CD4-positive, alpha-beta memory T cell (primary cell): ENCODE measurements at regions not wholly inside any gene's neighbourhood (a gene's known extent, or its start where the extent isn't known, plus 50 kb on each side); places are given as distances from the start of the nearest gene placed in this dataset.

Experiments
- CTCF ChIA-PET: fragments of 350-600 bp; sonication (Branson Sonifier 250); formaldehyde crosslinking; loops from one replicate; lab custom pipeline; 2021; ENCODE audit warnings: inconsistent platforms; ENCODE audit not compliant: partially characterized antibody; lab: Charles Lee
- POLR2A ChIA-PET: fragments of 350-600 bp; sonication (Branson Sonifier 250); formaldehyde crosslinking; loops from one replicate; lab custom pipeline; 2021; ENCODE audit not compliant: partially characterized antibody; lab: Charles Lee
- DNase-seq, 5 donors: peaks; one replicate each; pipeline versions ENCODE4 v3.0.0 to v3.0.0-alpha.2; 2020 to 2022; ENCODE audit warnings: mixed read lengths in 1 of 5
- H3K27ac ChIP-seq: one replicate; pipeline ENCODE4 v1.7.0; 2013; ENCODE audit warnings: low read depth, low read length
- H3K27me3 ChIP-seq: 2 replicates; pipeline ENCODE4 v1.7.0; 2013; ENCODE audit warnings: mild to moderate bottlenecking, low read length, moderate library complexity; ENCODE audit not compliant: insufficient read depth
- H3K36me3 ChIP-seq: 2 replicates; pipeline ENCODE4 v1.7.0; 2013; ENCODE audit warnings: mild to moderate bottlenecking, low read length, moderate library complexity; ENCODE audit not compliant: insufficient read depth
- H3K4me1 ChIP-seq: 2 replicates; pipeline ENCODE4 v1.7.0; 2013; ENCODE audit warnings: mild to moderate bottlenecking, low read length, moderate library complexity; ENCODE audit not compliant: insufficient read depth
- H3K4me3 ChIP-seq, 2 donors: one replicate each; pipeline ENCODE4 v1.7.0; 2013; ENCODE audit warnings: low read length in 2 of 2, mild to moderate bottlenecking in 1 of 2
- H3K9me3 ChIP-seq, 2 donors: one replicate each; pipeline ENCODE4 v1.7.0; 2013; ENCODE audit warnings: low read length in 2 of 2, control low read depth in 1 of 2; ENCODE audit not compliant: control insufficient read depth in 1 of 2
- H3K27ac Mint-ChIP-seq, 7 donors: one replicate each; pipeline ENCODE4 v1.8.0; 2020 to 2021; ENCODE audit warnings: mixed read lengths in 7 of 7, mild to moderate bottlenecking in 6 of 7, inconsistent platforms in 3 of 7, moderate library complexity in 3 of 7
- H3K27me3 Mint-ChIP-seq, 2 donors: one replicate each; pipeline ENCODE4 v1.8.0; 2020 to 2021; ENCODE audit warnings: mixed read lengths in 2 of 2
- H3K36me3 Mint-ChIP-seq, 2 donors: one replicate each; pipeline ENCODE4 v1.8.0; 2020 to 2021; ENCODE audit warnings: mixed read lengths in 2 of 2, inconsistent platforms in 1 of 2, mild to moderate bottlenecking in 1 of 2
- H3K4me1 Mint-ChIP-seq, 4 donors: one replicate each; pipeline ENCODE4 v1.8.0; 2020 to 2021; ENCODE audit warnings: mixed read lengths in 4 of 4, mild to moderate bottlenecking in 1 of 4
- H3K4me3 Mint-ChIP-seq, 8 donors: one replicate each; pipeline ENCODE4 v1.8.0; 2020 to 2021; ENCODE audit warnings: mixed read lengths in 8 of 8, mild to moderate bottlenecking in 7 of 8, moderate library complexity in 6 of 8, inconsistent platforms in 3 of 8
- H3K9me3 Mint-ChIP-seq, 8 donors: one replicate each; pipeline ENCODE4 v1.8.0; 2020 to 2021; ENCODE audit warnings: mixed read lengths in 8 of 8, mild to moderate bottlenecking in 5 of 8, inconsistent platforms in 3 of 8, moderate library complexity in 1 of 8
- intact Hi-C: fragments of 100-400 bp; cut with micrococcal nuclease; formaldehyde crosslinking; loops from one replicate; pipeline ENCODE4 v1.15.1; 2023

DNA sequence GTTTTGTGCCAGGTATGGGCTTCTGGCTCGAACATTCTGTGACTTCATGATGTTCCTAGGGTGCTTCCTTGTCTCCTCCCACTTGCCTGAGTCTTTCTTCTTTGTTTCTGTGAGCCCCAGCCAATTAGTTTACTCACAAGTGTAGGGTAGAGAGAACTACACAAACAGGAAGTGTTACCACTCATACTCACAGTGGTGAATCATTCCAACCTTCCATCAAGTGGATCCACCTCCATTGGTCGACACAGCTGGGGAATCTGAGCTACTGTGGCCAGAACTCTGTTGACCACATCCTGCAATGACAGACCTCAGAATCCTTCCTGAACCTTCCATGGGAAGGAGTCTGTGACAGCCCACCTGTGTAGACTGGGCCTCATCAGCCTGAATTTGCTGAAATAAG lies 76.8 kb downstream of the UNC5CL start:
- intact Hi-C loops = no loop called here
- Histone ChIP-seq H3K27ac (no peak overlapping the region), H3K36me3 (no peaks in the 10 kb centered on the region), H3K9me3 (no peaks in the 10 kb centered on the region), H3K4me1 (no peaks in the 10 kb centered on the region), H3K4me3 (no peak overlapping the region), H3K27me3 (no peaks in the 10 kb centered on the region)
- Mint-ChIP-seq H3K36me3 (no peaks in the 10 kb centered on the region), H3K4me3 (no peak overlapping the region), H3K9me3 (no peaks in the 10 kb centered on the region), H3K27ac (no peak overlapping the region), H3K27me3 (no peaks in the 10 kb centered on the region), H3K4me1 (peaks cover 0 to 4% (median 2%) of the 10 kb centered on the region in 4 donors)
- ChIA-PET CTCF (interaction anchor here (1.2 kb wide), 1 partner anchor 9 kb away, joined by 3 read pairs; no protein-coding TSS in a partner anchor), POLR2A (no interaction called here)
- DNase-seq = no peak

DNA sequence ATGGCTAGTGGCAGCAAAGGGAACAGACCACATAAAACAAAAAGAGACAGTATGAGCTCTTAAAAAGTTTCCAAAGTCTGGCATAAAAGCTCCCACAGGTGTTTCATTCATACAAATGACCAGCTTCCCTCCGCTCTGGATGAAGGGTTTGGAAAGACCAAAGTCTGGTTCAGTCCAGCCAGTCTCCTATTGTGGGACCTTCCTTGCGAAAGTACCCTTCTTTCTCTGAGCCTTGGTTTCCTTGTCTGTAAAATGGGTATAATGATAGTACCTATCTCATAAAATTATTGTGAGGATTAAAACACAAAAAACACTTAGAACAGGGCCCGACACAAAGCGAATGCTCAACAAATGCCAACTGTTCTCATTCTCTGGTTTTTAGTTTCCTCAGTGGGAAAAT lies 77.2 kb downstream of the UNC5CL start:
- no peaks in the 10 kb centered on the region for H3K36me3 Mint-ChIP-seq
- DNase-seq = no peak
- no peaks in the 10 kb centered on the region for H3K36me3 ChIP-seq
- peaks cover 0 to 4% (median 2%) of the 10 kb centered on the region in 4 donors for H3K4me1 Mint-ChIP-seq
- H3K27ac Mint-ChIP-seq = no peak overlapping the region
- H3K27me3 Mint-ChIP-seq = no peaks in the 10 kb centered on the region
- ChIA-PET CTCF (interaction anchor here (1.2 kb wide), 1 partner anchor 9 kb away, joined by 3 read pairs; no protein-coding TSS in a partner anchor), POLR2A (no interaction called here)
- no peaks in the 10 kb centered on the region for H3K9me3 Mint-ChIP-seq
- intact Hi-C loops = no loop called here
- H3K4me3 ChIP-seq = no peak overlapping the region
- H3K4me3 Mint-ChIP-seq = no peak overlapping the region
- H3K4me1 ChIP-seq = no peaks in the 10 kb centered on the region
- H3K9me3 ChIP-seq = no peaks in the 10 kb centered on the region
- no peaks in the 10 kb centered on the region for H3K27me3 ChIP-seq
- H3K27ac ChIP-seq = no peak overlapping the region

GRCh38 chr6:40960742-40961430 lies 78.1 kb downstream of the UNC5CL start:
- peaks cover 0 to 4% (median 2%) of the 10 kb centered on the region in 4 donors for H3K4me1 Mint-ChIP-seq
- H3K9me3 Mint-ChIP-seq = no peaks in the 10 kb centered on the region
- H3K27me3 Mint-ChIP-seq = no peaks in the 10 kb centered on the region
- intact Hi-C loops = no loop called here
- no peak overlapping the region for H3K4me3 Mint-ChIP-seq
- CTCF ChIA-PET = no interaction called here
- no peak overlapping the region for H3K27ac Mint-ChIP-seq
- no peaks in the 10 kb centered on the region for H3K36me3 ChIP-seq
- no peak overlapping the region for H3K27ac ChIP-seq
- no peaks in the 10 kb centered on the region for H3K27me3 ChIP-seq
- no peaks in the 10 kb centered on the region for H3K9me3 ChIP-seq
- H3K4me1 ChIP-seq = no peaks in the 10 kb centered on the region
- no peak overlapping the region for H3K4me3 ChIP-seq
- no peak for DNase-seq
- POLR2A ChIA-PET = no interaction called here
- no peaks in the 10 kb centered on the region for H3K36me3 Mint-ChIP-seq

DNA sequence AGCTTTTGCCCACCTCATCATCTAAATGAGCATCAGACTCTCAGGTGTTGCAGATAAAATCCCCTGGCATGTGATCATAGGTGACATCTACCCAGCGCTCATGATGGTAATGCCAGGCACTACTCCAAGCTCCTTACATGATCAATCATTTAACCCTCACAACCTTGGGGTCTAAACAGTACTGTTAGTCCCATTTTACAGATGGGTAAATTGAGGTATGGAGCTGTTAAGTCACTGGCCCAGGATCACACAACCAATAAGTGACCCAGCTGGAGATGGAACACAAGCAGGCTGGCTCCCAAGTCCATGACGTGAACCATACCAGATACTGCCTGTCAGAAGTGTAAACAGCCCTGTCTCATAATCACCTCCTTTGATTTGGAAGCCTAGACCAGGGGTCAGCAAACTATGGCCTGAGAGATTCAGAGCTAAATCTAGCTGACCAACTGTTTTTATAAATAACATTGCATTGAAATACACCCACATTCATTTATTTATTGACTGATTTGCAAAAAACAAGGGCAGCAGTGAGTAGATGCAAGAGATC lies 79.2 kb downstream of the UNC5CL start:
- H3K4me3 ChIP-seq = no peak overlapping the region
- Mint-ChIP-seq H3K9me3 (no peaks in the 10 kb centered on the region), H3K4me1 (peaks cover 0 to 4% (median 2%) of the 10 kb centered on the region in 4 donors), H3K27ac (no peak overlapping the region), H3K36me3 (no peaks in the 10 kb centered on the region), H3K4me3 (no peak overlapping the region), H3K27me3 (no peaks in the 10 kb centered on the region)
- no peaks in the 10 kb centered on the region for H3K4me1 ChIP-seq
- no peaks in the 10 kb centered on the region for H3K36me3 ChIP-seq
- intact Hi-C loops = no loop called here
- CTCF ChIA-PET = no interaction called here
- no peak for DNase-seq
- H3K27ac ChIP-seq = no peak overlapping the region
- POLR2A ChIA-PET = no interaction called here
- H3K9me3 ChIP-seq = no peaks in the 10 kb centered on the region
- no peaks in the 10 kb centered on the region for H3K27me3 ChIP-seq

- Histone ChIP-seq H3K27me3 (no peaks in the 10 kb centered on the region), H3K9me3 (no peaks in the 10 kb centered on the region), H3K36me3 (no peaks in the 10 kb centered on the region), H3K27ac (no peak overlapping the region), H3K4me3 (no peak overlapping the region), H3K4me1 (no peaks in the 10 kb centered on the region)
- Mint-ChIP-seq H3K9me3 (no peaks in the 10 kb centered on the region), H3K36me3 (no peaks in the 10 kb centered on the region), H3K4me1 (peaks cover 0 to 4% (median 2%) of the 10 kb centered on the region in 4 donors), H3K27me3 (peaks cover 0 to 5% of the 10 kb centered on the region in 2 donors), H3K27ac (no peak overlapping the region), H3K4me3 (no peak overlapping the region)
- CTCF ChIA-PET = no interaction called here
- POLR2A ChIA-PET = no interaction called here
- no peak for DNase-seq
- intact Hi-C loops = no loop called here
These were observed 80.3 kb downstream of the UNC5CL start for GRCh38 chr6:40958738-40959137.

GRCh38 chr6:40957616-40958492 lies 81.2 kb downstream of the UNC5CL start:
- Histone ChIP-seq H3K9me3 (no peaks in the 10 kb centered on the region), H3K27me3 (no peaks in the 10 kb centered on the region), H3K4me1 (no peaks in the 10 kb centered on the region), H3K4me3 (no peak overlapping the region), H3K36me3 (no peaks in the 10 kb centered on the region), H3K27ac (no peak overlapping the region)
- H3K4me3 Mint-ChIP-seq = no peak overlapping the region
- DNase-seq = no peak
- POLR2A ChIA-PET = interaction anchor here (1.5 kb wide), 1 partner anchor 10 kb away, joined by 3 read pairs; no protein-coding TSS in a partner anchor
- H3K36me3 Mint-ChIP-seq = no peaks in the 10 kb centered on the region
- H3K27me3 Mint-ChIP-seq = peaks cover 2 to 5% of the 10 kb centered on the region in 2 donors
- H3K27ac Mint-ChIP-seq = no peak overlapping the region
- H3K9me3 Mint-ChIP-seq = no peaks in the 10 kb centered on the region
- intact Hi-C loops = no loop called here
- H3K4me1 Mint-ChIP-seq = peaks cover 0 to 4% (median 2%) of the 10 kb centered on the region in 4 donors
- CTCF ChIA-PET = no interaction called here

- H3K4me1 Mint-ChIP-seq = no peaks in the 10 kb centered on the region
- no peak overlapping the region for H3K4me3 ChIP-seq
- no peak overlapping the region for H3K27ac Mint-ChIP-seq
- no peaks in the 10 kb centered on the region for H3K36me3 ChIP-seq
- DNase-seq = no peak
- H3K9me3 ChIP-seq = no peaks in the 10 kb centered on the region
- POLR2A ChIA-PET = interaction anchor here (1.5 kb wide), 1 partner anchor 11 kb away, joined by 3 read pairs; no protein-coding TSS in a partner anchor
- no peaks in the 10 kb centered on the region for H3K9me3 Mint-ChIP-seq
- no peak overlapping the region for H3K27ac ChIP-seq
- no peaks in the 10 kb centered on the region for H3K4me1 ChIP-seq
- peaks cover 2 to 5% of the 10 kb centered on the region in 2 donors for H3K27me3 Mint-ChIP-seq
- H3K4me3 Mint-ChIP-seq = no peak overlapping the region
- H3K27me3 ChIP-seq = no peaks in the 10 kb centered on the region
- no peaks in the 10 kb centered on the region for H3K36me3 Mint-ChIP-seq
- intact Hi-C loops = no loop called here
- CTCF ChIA-PET = no interaction called here
These were observed 82.1 kb downstream of the UNC5CL start for GRCh38 chr6:40956936-40957335.
